Endothelial cell (in vitro differentiated cells): ENCODE measurements at regions not wholly inside any gene's neighbourhood (a gene's known extent, or its start where the extent isn't known, plus 50 kb on each side); places are given as distances from the start of the nearest gene placed in this dataset.

Experiments used
- DNase-seq: peaks from one replicate; pipeline ENCODE4 v3.0.0; 2021; ENCODE audit warnings: low spot score
- H3K27ac Mint-ChIP-seq: one replicate; pipeline ENCODE4 v1.8.0; 2021; ENCODE audit warnings: mixed read lengths, inconsistent platforms; ENCODE audit not compliant: unreplicated experiment
- H3K27me3 Mint-ChIP-seq: one replicate; pipeline ENCODE4 v1.8.0; 2021; ENCODE audit warnings: mild to moderate bottlenecking, moderate library complexity, mixed read lengths, inconsistent platforms; ENCODE audit not compliant: unreplicated experiment
- H3K36me3 Mint-ChIP-seq: one replicate; pipeline ENCODE4 v1.8.0; 2021; ENCODE audit warnings: mild to moderate bottlenecking, low read depth, mixed read lengths, inconsistent platforms; ENCODE audit not compliant: unreplicated experiment
- H3K4me1 Mint-ChIP-seq: one replicate; pipeline ENCODE4 v1.8.0; 2021; ENCODE audit warnings: mild to moderate bottlenecking, mixed read lengths, inconsistent platforms; ENCODE audit not compliant: unreplicated experiment
- H3K4me3 Mint-ChIP-seq: one replicate; pipeline ENCODE4 v1.8.0; 2021; ENCODE audit warnings: mild to moderate bottlenecking, mixed read lengths, inconsistent platforms; ENCODE audit not compliant: unreplicated experiment
- H3K9me3 Mint-ChIP-seq: one replicate; pipeline ENCODE4 v1.8.0; 2021; ENCODE audit warnings: mixed read lengths, inconsistent platforms; ENCODE audit not compliant: unreplicated experiment
- CTCF ChIP-seq: fragments of 200-600 bp; sonication (generic); IDR thresholded peaks from one replicate; pipeline ENCODE4 v1.5.0; 2021; ENCODE audit warnings: antibody characterized with exemption; ENCODE audit not compliant: unreplicated experiment

GRCh38 chr4:30172416-30172815 is 547.8 kb upstream of the PCDH7 start:
- Mint-ChIP-seq H3K4me3 (no peak overlapping the region), H3K9me3 (no peaks in the 10 kb centered on the region), H3K36me3 (no peaks in the 10 kb centered on the region), H3K4me1 (no peaks in the 10 kb centered on the region), H3K27ac (no peak overlapping the region), H3K27me3 (no peaks in the 10 kb centered on the region)
- DNase-seq = no peak
- TF ChIP-seq CTCF = no peak

- Mint-ChIP-seq H3K27ac (no peak overlapping the region), H3K4me1 (no peaks in the 10 kb centered on the region), H3K36me3 (no peaks in the 10 kb centered on the region), H3K9me3 (no peaks in the 10 kb centered on the region), H3K4me3 (no peak overlapping the region), H3K27me3 (no peaks in the 10 kb centered on the region)
- no peak for DNase-seq
- TF ChIP-seq CTCF = no peak
Observed at GRCh38 chr4:30181512-30181911, 538.7 kb upstream of the PCDH7 start.

GRCh38 chr4:30181918-30182317 is 538.3 kb upstream of the PCDH7 start:
- Mint-ChIP-seq H3K4me3 (no peak overlapping the region), H3K27me3 (no peaks in the 10 kb centered on the region), H3K9me3 (no peaks in the 10 kb centered on the region), H3K36me3 (no peaks in the 10 kb centered on the region), H3K4me1 (no peaks in the 10 kb centered on the region), H3K27ac (no peak overlapping the region)
- DNase-seq = no peak
- TF ChIP-seq CTCF = no peak

- no peak for TF ChIP-seq CTCF
- Mint-ChIP-seq H3K36me3 (no peaks in the 10 kb centered on the region), H3K9me3 (no peaks in the 10 kb centered on the region), H3K4me1 (no peaks in the 10 kb centered on the region), H3K27ac (no peak overlapping the region), H3K4me3 (no peak overlapping the region), H3K27me3 (no peaks in the 10 kb centered on the region)
- no peak for DNase-seq
Observed at GRCh38 chr4:30182786-30183185, 537.4 kb upstream of the PCDH7 start.

GRCh38 chr4:30191902-30192301 is 528.3 kb upstream of the PCDH7 start:
- no peak for TF ChIP-seq CTCF
- no peaks in the 10 kb centered on the region for H3K9me3 Mint-ChIP-seq
- no peak for DNase-seq
- no peak overlapping the region for H3K4me3 Mint-ChIP-seq
- H3K27me3 Mint-ChIP-seq = peaks cover 2% of the 10 kb centered on the region
- no peaks in the 10 kb centered on the region for H3K4me1 Mint-ChIP-seq
- H3K36me3 Mint-ChIP-seq = no peaks in the 10 kb centered on the region
- no peak overlapping the region for H3K27ac Mint-ChIP-seq
